T-helper 1 cell (primary cell): ENCODE measurements at regions not wholly inside any gene's neighbourhood (a gene's known extent, or its start where the extent isn't known, plus 50 kb on each side); places are given as distances from the start of the nearest gene placed in this dataset.

Experiments
- DNase-seq, 5 donors: peaks; one replicate each; pipeline ENCODE4 v3.0.0-alpha.2; 2012 to 2020

DNA sequence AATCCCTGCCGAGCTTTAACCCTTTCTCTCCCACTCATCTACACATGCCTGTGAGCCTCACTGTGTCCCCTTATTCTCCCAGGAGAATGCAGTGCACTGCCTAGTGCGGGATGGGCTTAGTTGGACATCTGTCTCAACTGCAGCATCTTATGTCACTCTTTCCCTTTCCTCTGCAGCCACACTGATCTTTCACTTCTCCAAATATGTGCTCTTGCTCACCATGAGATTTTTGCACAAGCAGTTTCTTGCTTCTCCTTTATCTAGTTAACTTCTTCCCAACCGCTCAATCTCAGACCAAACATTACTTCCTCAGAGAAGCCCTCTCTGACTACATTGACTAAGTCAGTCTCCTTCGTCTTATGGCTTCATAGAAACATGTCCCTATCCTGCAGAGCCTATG lies 292.3 kb downstream of the KBTBD8 start:
- DNase-seq = no peak

DNA sequence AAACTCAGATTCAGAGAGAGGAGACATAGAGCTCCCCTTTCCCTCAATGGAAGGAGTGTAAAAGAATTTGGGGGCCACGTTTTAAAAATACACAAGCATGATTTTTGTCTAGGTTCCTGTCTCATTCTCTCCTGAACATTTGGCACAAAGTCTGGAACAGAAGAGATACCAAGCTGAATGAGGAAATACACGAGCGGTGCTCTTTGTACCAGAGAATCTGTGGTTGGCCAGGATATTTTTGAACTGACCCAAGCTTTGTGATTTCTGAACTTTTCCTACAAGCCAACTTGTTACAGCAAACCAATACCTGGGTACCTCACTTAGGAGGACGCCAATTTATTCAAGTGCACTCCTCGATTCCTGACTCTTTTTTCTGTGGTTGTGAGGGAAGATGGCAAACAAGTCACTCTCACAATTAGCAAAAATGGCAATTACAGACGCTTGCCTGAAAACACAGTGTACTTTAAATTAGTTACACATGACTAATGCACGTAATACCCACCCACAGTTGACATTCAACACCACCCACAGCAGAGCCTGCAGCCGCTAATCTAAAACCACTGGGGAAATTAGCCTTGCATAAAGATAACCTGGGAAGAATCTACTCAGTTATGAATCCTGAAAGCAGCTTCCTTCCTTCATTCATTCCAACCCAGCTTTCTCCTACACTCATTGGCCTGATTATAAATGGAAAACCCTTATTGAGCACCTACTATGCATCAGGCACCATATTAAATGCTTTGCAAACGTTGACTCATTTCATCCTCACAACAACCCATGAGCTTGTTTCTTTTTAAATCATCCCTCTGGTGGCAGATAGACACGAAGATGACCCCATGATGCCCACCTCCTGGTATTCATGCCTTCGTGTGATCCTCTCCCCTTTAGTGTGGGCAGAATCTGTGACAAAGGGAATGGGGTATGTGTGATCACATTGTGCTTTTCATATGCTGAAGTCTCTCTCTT lies 293.5 kb downstream of the KBTBD8 start:
- DNase-seq = no peak

DNA sequence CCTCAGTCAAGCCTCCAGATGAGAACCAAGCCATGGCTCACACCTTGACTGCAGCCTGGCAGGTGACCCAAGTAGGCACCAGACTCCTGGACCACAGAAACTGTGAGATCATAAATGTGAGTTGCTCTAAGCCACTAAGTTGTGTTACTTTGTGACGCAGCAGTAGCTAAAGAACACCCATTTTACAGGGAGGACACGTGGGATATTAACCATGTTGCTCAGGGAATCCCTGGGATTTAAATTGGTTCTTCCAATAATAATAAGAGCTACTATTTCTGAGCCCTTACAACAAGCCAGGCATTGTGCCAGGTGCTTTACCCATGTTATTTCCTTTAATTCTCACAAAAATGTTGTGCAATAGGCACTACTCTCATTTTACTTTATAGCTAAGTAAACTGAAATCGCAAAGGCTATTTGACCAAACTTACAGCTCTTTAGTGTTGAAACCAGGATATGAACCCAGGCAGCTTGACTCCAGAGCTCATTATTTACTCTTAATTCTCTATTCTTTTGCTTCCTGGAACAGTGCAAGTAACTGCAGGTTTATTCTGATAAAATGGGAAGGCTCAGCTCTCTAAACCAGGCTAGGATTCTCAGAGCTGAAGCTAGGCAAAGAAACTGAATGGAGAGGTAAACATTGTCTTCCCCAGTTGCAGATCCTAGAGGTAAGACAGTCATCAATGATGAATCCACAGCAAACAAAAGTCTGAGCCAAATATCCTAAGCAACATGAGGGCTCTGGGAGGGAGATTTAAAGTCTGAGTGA lies 294.4 kb downstream of the KBTBD8 start:
- no peak for DNase-seq

- no peak for DNase-seq
Measured at GRCh38 chr3:67294341-67294740, 296.2 kb downstream of the KBTBD8 start.

GRCh38 chr3:67296039-67296892 lies 298.2 kb downstream of the KBTBD8 start:
- no peak for DNase-seq

DNA sequence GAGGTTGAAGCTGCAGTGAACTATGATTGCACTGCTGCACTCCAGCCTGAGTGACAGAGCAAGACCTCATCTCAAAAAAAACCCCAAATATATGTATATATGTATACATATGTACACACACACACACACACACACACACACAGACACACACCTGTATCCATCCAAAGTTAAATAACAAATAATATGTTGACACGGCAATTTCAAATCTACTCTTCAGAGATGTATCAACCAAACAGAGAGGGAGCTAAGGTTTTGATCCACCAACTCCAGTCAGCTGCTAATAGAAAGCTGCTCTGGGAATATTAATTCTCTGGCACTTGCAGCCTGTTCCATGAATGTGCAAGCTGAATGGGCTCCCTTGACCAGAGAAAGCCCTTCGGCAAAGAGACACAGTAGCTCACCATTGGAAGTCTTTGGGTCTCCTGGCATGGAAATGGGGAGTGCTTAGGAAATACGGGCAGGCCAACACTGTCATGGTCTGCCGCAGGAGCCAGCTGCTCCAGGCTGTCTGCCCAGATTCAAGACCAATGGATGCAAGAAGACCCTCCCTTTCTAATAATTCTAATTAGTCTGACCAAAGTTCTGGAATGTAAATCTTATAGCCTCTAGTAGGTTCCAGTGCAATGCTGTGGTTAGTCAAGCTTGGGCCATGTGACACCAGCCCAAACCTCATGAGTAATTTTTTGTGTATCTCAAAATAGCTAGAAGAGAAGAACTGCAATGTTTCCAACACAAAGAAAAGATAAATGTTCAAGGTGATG lies 299.8 kb downstream of the KBTBD8 start:
- DNase-seq = no peak

- DNase-seq = no peak
Measured at GRCh38 chr3:67301556-67301955, 303.4 kb downstream of the KBTBD8 start.

- no peak for DNase-seq
Measured at GRCh38 chr3:67302489-67302888, 304.4 kb downstream of the KBTBD8 start.

- DNase-seq = no peak
Measured at GRCh38 chr3:67305160-67305559, 307.1 kb downstream of the KBTBD8 start.

- DNase-seq = no peak
Measured at GRCh38 chr3:67305922-67306321, 307.8 kb downstream of the KBTBD8 start.

DNA sequence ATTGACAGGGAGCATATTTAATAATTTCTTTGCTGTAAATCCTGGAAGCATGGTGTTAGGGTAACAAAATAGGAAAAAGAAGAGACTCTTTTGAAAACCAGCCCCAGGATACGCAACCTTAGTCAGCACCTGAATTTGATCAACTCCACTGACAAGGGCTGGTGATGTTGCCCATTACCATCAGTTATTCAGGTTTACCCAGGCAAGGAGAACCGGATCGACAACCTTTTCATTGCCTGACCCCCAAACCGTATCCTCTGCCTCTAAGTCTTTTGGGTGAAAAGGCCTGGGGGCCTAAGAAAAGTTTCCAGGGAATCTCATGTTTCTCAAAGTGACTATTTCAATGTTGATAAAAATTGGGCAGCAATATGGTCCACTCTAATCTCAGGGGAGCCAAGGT lies 313.3 kb downstream of the KBTBD8 start:
- no peak for DNase-seq

DNA sequence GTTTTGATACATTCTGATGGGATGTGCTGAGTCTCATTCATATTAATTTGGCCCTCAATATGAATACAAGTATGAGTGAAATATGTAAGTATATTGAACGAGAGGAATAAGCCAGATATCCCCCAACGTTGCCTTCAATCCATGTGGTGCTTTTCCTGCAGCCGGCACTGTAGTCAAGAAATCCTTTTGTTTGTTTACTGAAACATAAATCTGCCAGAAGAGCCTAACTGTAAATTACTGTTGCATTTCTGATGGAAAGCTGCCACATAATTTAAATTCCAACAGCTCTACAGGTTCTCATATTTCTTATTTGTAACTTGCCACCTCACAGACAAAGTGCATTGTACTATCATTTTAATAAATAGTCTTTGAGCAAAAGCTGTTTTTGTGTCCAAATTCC lies 314.0 kb downstream of the KBTBD8 start:
- DNase-seq = no peak

DNA sequence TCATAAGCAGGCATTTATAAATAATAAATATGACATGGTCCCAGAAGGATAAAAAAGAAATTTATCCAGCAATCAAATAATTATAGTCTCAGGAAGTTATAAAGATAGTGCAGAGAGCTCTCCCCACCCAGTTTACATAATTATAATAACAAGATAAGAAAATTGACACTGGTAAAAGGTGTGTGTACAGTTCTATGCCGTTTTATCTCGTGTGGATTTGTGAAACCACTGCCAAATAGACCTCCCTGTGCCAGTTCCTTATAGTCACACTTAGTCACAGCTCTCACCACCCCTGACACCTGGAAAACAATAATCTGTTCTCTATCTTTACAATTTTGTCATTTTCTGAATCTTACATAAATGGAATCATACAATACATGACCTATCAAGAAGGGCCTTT lies 320.1 kb downstream of the KBTBD8 start:
- no peak for DNase-seq

- DNase-seq = no peak
Measured at GRCh38 chr3:67324554-67324953, 326.4 kb downstream of the KBTBD8 start.
